Lung (tissue), 11 donors: ENCODE measurements at regions not wholly inside any gene's neighbourhood (a gene's known extent, or its start where the extent isn't known, plus 50 kb on each side); places are given as distances from the start of the nearest gene placed in this dataset.
A peak's percentile ranks its signal among the peaks of the same experiment; 100 is the strongest.

ENCODE experiments used
- ATAC-seq: fragments of 200-7000 bp; cut with Tn5 transposase; one replicate; pipeline ENCODE4 v1.9.1; 2020; ENCODE audit warnings: moderate number of reproducible peaks; ENCODE audit not compliant: insufficient read depth, low FRiP score
- DNase-seq, 3 donors: peaks; one replicate each; pipeline ENCODE4 v3.0.0-alpha.2; 2013 to 2017
- H3K27ac ChIP-seq, 2 donors: one replicate each; pipeline ENCODE4 v1.5.1; 2013; ENCODE audit warnings: mild to moderate bottlenecking in 2 of 2, moderate library complexity in 2 of 2, control low read depth in 1 of 2, inconsistent platforms in 1 of 2, low read depth in 1 of 2, low read length in 1 of 2
- H3K27me3 ChIP-seq, 3 donors: one replicate each; pipeline ENCODE4 v1.5.1; 2013; ENCODE audit warnings: low read length in 2 of 3; ENCODE audit not compliant: control insufficient read depth in 3 of 3, insufficient read depth in 3 of 3
- H3K36me3 ChIP-seq, 4 donors: one replicate each; pipeline ENCODE4 v1.5.1; 2013; ENCODE audit warnings: low read length in 4 of 4, mild to moderate bottlenecking in 1 of 4, moderate library complexity in 1 of 4; ENCODE audit not compliant: control insufficient read depth in 4 of 4, insufficient read depth in 4 of 4
- H3K4me1 ChIP-seq, 5 donors: one replicate each; pipeline ENCODE4 v1.5.1; 2013; ENCODE audit warnings: low read length in 5 of 5, mild to moderate bottlenecking in 2 of 5, moderate library complexity in 1 of 5; ENCODE audit not compliant: control insufficient read depth in 5 of 5, insufficient read depth in 5 of 5
- H3K4me3 ChIP-seq: one replicate; pipeline ENCODE4 v1.5.1; 2013; ENCODE audit warnings: mild to moderate bottlenecking, control low read depth, moderate library complexity
- H3K9ac ChIP-seq, 2 donors: one replicate each; pipeline ENCODE4 v1.5.1; 2013; ENCODE audit warnings: low read length in 2 of 2, control low read depth in 1 of 2; ENCODE audit not compliant: insufficient read depth in 1 of 2
- H3K9me3 ChIP-seq, 4 donors: one replicate each; pipeline ENCODE4 v1.5.1; 2013; ENCODE audit warnings: low read length in 3 of 4, mild to moderate bottlenecking in 1 of 4, moderate library complexity in 1 of 4; ENCODE audit not compliant: control insufficient read depth in 4 of 4, insufficient read depth in 3 of 4
- CTCF ChIP-seq: IDR thresholded peaks from 2 replicates; pipeline ENCODE4 v1.5.1; 2012; ENCODE audit warnings: mild to moderate bottlenecking; ENCODE audit errors: control extremely low read depth, extremely low read depth
- WGBS, 2 donors: extraction: QIAGEN DNeasy Blood & Tissue Kit; methylation state at CpG; one replicate each; pipeline ENCODE4 v1.1.7; 2013; 5-methylcytosine and 5-hydroxymethylcytosine counted together
- donor health status: control.
- donor health status: control.
- donor health status: Bipolar disorder and iron deficiency.
- donor health status: healthy.
- donor health status: DM: yes; HTN: yes; CAD: no.

- no peak for TF ChIP-seq CTCF
- Histone ChIP-seq H3K27ac (no peak overlapping the region), H3K4me1 (peaks cover 0 to 35% (median 18%) of the 10 kb centered on the region in 5 donors), H3K36me3 (no peaks in the 10 kb centered on the region), H3K9me3 (no peaks in the 10 kb centered on the region), H3K9ac (no peak overlapping the region), H3K27me3 (no peaks in the 10 kb centered on the region), H3K4me3 (no peak overlapping the region)
- ATAC-seq = no peak
- 95 to 96% methylated on average over 1 of the region's 1 CpG for WGBS, 2 donors
- no peak for DNase-seq
These were observed 262.4 kb upstream of the MARCKS start for GRCh38 chr6:113594726-113595125.

- H3K27ac ChIP-seq = no peak overlapping the region
- WGBS, 2 donors = 69 to 77% methylated on average over 6 of the region's 6 CpGs
- no peaks in the 10 kb centered on the region for H3K9me3 ChIP-seq
These were observed 261.2 kb upstream of the MARCKS start for GRCh38 chr6:113595911-113596376.

GRCh38 chr6:113596387-113597230 is 260.5 kb upstream of the MARCKS start:
- Histone ChIP-seq H3K27me3 (no peaks in the 10 kb centered on the region), H3K27ac (no peak overlapping the region), H3K9ac (peak overlapping the region in 1 of 2 donors; percentile 77), H3K9me3 (no peaks in the 10 kb centered on the region), H3K4me1 (peaks cover 0 to 35% (median 18%) of the 10 kb centered on the region in 5 donors), H3K4me3 (no peak overlapping the region), H3K36me3 (no peaks in the 10 kb centered on the region)
- ATAC-seq = no peak
- WGBS, 2 donors = 63 to 81% methylated on average over 5 of the region's 5 CpGs
- TF ChIP-seq CTCF = no peak
- peak; percentile 70 to 90 (median 84) for DNase-seq

More at GRCh38 chr6:113595911-113596376, 261.2 kb upstream of the MARCKS start:
- H3K27me3 ChIP-seq = no peaks in the 10 kb centered on the region
- TF ChIP-seq CTCF = no peak
- ATAC-seq (no peak), DNase-seq (peak; percentile 80 to 96 (median 95))
- H3K9ac ChIP-seq = no peak overlapping the region
- no peaks in the 10 kb centered on the region for H3K36me3 ChIP-seq
- no peak overlapping the region for H3K4me3 ChIP-seq
- peaks cover 0 to 35% (median 18%) of the 10 kb centered on the region in 5 donors for H3K4me1 ChIP-seq
